ENCODE measurements at regions not wholly inside any gene's neighbourhood (a gene's known extent, or its start where the extent isn't known, plus 50 kb on each side); places are given as distances from the start of the nearest gene placed in this dataset.

- no peak overlapping the region for H3K27ac Mint-ChIP-seq (ENCODE audit: unreplicated experiment)
Observed at GRCh38 chr18:45330170-45330594, 285.1 kb upstream of the SLC14A2 start.

GRCh38 chr18:45332871-45333270, 282.4 kb upstream of the SLC14A2 start:
- no peaks in the 10 kb centered on the region for H3K4me1 ChIP-seq (ENCODE audit: insufficient read depth, low read length)
- no peak overlapping the region for H3K27ac Mint-ChIP-seq (ENCODE audit: unreplicated experiment)
- no peak for FAIRE-seq

More at GRCh38 chr18:45330170-45330594, 285.1 kb upstream of the SLC14A2 start:
- Mint-ChIP-seq H3K4me3 (ENCODE audit: unreplicated experiment) (no peak overlapping the region), H3K36me3 (ENCODE audit: low read depth, unreplicated experiment) (no peaks in the 10 kb centered on the region), H3K4me1 (ENCODE audit: low read depth, unreplicated experiment) (no peaks in the 10 kb centered on the region), H3K27me3 (ENCODE audit: low read depth, unreplicated experiment) (peaks cover 1% of the 10 kb centered on the region), H3K9me3 (ENCODE audit: unreplicated experiment) (no peaks in the 10 kb centered on the region)
- Histone ChIP-seq H3K4me3 (ENCODE audit: insufficient read depth, low read depth, low read length) (no peak overlapping the region), H3K27ac (ENCODE audit: low read depth, low read length) (no peak overlapping the region), H3K27me3 (ENCODE audit: insufficient read depth, low read length) (no peaks in the 10 kb centered on the region), H3K79me2 (ENCODE audit: insufficient read depth, low read length) (no peaks in the 10 kb centered on the region), H3K36me3 (ENCODE audit: insufficient read depth, low read length) (no peaks in the 10 kb centered on the region), H3K9me3 (ENCODE audit: insufficient read depth, low read depth, low read length) (no peaks in the 10 kb centered on the region), H3K9ac (ENCODE audit: low read length) (no peak overlapping the region), H3K4me1 (ENCODE audit: insufficient read depth, low read length) (no peaks in the 10 kb centered on the region), H3K4me2 (ENCODE audit: low read length) (no peak overlapping the region), H4K20me1 (ENCODE audit: insufficient read depth, low read length) (no peaks in the 10 kb centered on the region), H2AFZ (ENCODE audit: low read depth, low read length) (no peak overlapping the region)
- FAIRE-seq (no peak), DNase-seq (ENCODE audit: low read depth) (peak; percentile 62)
- no peak for TF ChIP-seq CTCF (IDR thresholded peaks at IDR 0.05; ENCODE audit: insufficient read depth, low read depth, low read length)
- TF ChIP-seq EZH2 (IDR thresholded peaks at IDR 0.05; ENCODE audit: insufficient read depth, low read length) = no peak

More at GRCh38 chr18:45332871-45333270, 282.4 kb upstream of the SLC14A2 start:
- peak; percentile 69 for DNase-seq (ENCODE audit: low read depth)
- H3K27me3 ChIP-seq (ENCODE audit: insufficient read depth, low read length) = no peaks in the 10 kb centered on the region
- H3K36me3 ChIP-seq (ENCODE audit: insufficient read depth, low read length) = no peaks in the 10 kb centered on the region
- H3K4me2 ChIP-seq (ENCODE audit: low read length) = no peak overlapping the region
- Mint-ChIP-seq H3K4me1 (ENCODE audit: low read depth, unreplicated experiment) (no peaks in the 10 kb centered on the region), H3K27me3 (ENCODE audit: low read depth, unreplicated experiment) (peaks cover 4% of the 10 kb centered on the region), H3K36me3 (ENCODE audit: low read depth, unreplicated experiment) (no peaks in the 10 kb centered on the region), H3K4me3 (ENCODE audit: unreplicated experiment) (no peak overlapping the region), H3K9me3 (ENCODE audit: unreplicated experiment) (no peaks in the 10 kb centered on the region)
- TF ChIP-seq CTCF (IDR thresholded peaks at IDR 0.05; ENCODE audit: insufficient read depth, low read depth, low read length) = no peak
- TF ChIP-seq EZH2 (IDR thresholded peaks at IDR 0.05; ENCODE audit: insufficient read depth, low read length) = no peak
- no peaks in the 10 kb centered on the region for H3K79me2 ChIP-seq (ENCODE audit: insufficient read depth, low read length)
- no peaks in the 10 kb centered on the region for H3K9me3 ChIP-seq (ENCODE audit: insufficient read depth, low read depth, low read length)
- H3K4me3 ChIP-seq (ENCODE audit: insufficient read depth, low read depth, low read length) = no peak overlapping the region
- no peak overlapping the region for H2AFZ ChIP-seq (ENCODE audit: low read depth, low read length)
- H4K20me1 ChIP-seq (ENCODE audit: insufficient read depth, low read length) = no peaks in the 10 kb centered on the region
- H3K27ac ChIP-seq (ENCODE audit: low read depth, low read length) = no peak overlapping the region
- no peak overlapping the region for H3K9ac ChIP-seq (ENCODE audit: low read length)

Data from astrocyte (in vitro differentiated cells and primary cell).